DND-41 (cell line): ENCODE measurements at regions not wholly inside any gene's neighbourhood (a gene's known extent, or its start where the extent isn't known, plus 50 kb on each side); places are given as distances from the start of the nearest gene placed in this dataset.
"Not testable (repeated sequence)": the region's sequence is repeated elsewhere in the genome, so short reads cannot be mapped to it uniquely, and the experiment has no call there.

Experiments used
- ATAC-seq: fragments of 200-7000 bp; cut with Tn5 transposase; 3 replicates; pipeline ENCODE4 v1.9.1; 2021; ENCODE audit warnings: low read depth; ENCODE audit not compliant: insufficient read depth
- DNase-seq: peaks from one replicate; pipeline ENCODE4 v3.0.0-alpha.2; 2020
- H2AFZ ChIP-seq: 2 replicates; pipeline ENCODE4 v1.6.0; 2012; ENCODE audit warnings: low read depth, low read length
- H3K27ac ChIP-seq: 2 replicates; pipeline ENCODE4 v1.5.1; 2012; ENCODE audit warnings: low read length, inconsistent platforms
- H3K27me3 ChIP-seq: fragments of 200-600 bp; sonication (generic); 2 replicates; pipeline ENCODE4 v1.6.0; 2012; ENCODE audit warnings: low read length, mild to moderate bottlenecking, inconsistent platforms; ENCODE audit not compliant: insufficient read depth, poor library complexity
- H3K36me3 ChIP-seq: 2 replicates; pipeline ENCODE4 v1.5.1; 2012; ENCODE audit warnings: low read length, inconsistent platforms; ENCODE audit not compliant: insufficient read depth
- H3K4me1 ChIP-seq: 2 replicates; pipeline ENCODE4 v1.5.1; 2012; ENCODE audit warnings: mild to moderate bottlenecking, low read length; ENCODE audit not compliant: insufficient read depth
- H3K4me2 ChIP-seq: 2 replicates; pipeline ENCODE4 v1.6.0; 2012; ENCODE audit warnings: mild to moderate bottlenecking, moderate library complexity, low read length, inconsistent platforms; ENCODE audit not compliant: insufficient read depth
- H3K4me3 ChIP-seq, 2 experiments: fragments of 200-600 bp in 1 of 2; shearing (Covaris generic) in 1 of 2; 2 replicates each; pipeline ENCODE4 v1.5.1; 2012 to 2016; ENCODE audit warnings: inconsistent platforms in 2 of 2, low read length in 2 of 2, mild to moderate bottlenecking in 2 of 2, low read depth in 1 of 2, moderate library complexity in 1 of 2
- H3K79me2 ChIP-seq: 2 replicates; pipeline ENCODE4 v1.6.0; 2012; ENCODE audit warnings: low read length, inconsistent platforms; ENCODE audit not compliant: insufficient read depth
- H3K9ac ChIP-seq: 2 replicates; pipeline ENCODE4 v1.6.0; 2012; ENCODE audit warnings: low read depth, mild to moderate bottlenecking, inconsistent platforms, low read length, moderate library complexity
- H3K9me3 ChIP-seq: 2 replicates; pipeline ENCODE4 v1.5.1; 2012; ENCODE audit warnings: low read length, moderate library complexity, mild to moderate bottlenecking, inconsistent platforms; ENCODE audit not compliant: insufficient read depth, severe bottlenecking
- H4K20me1 ChIP-seq: 2 replicates; pipeline ENCODE4 v1.6.0; 2012; ENCODE audit warnings: low read length; ENCODE audit not compliant: insufficient read depth
- EZH2 ChIP-seq: IDR thresholded peaks from 3 replicates; pipeline ENCODE4 v1.6.1; 2012; ENCODE audit warnings: borderline replicate concordance, low read depth, mild to moderate bottlenecking, moderate library complexity, low read length, inconsistent platforms; ENCODE audit not compliant: severe bottlenecking
- TF ChIP-seq, protein P1 (sequence below): IDR thresholded peaks from 2 replicates; pipeline ENCODE4 v1.5.1; 2012; ENCODE audit warnings: borderline replicate concordance, low read length, moderate library complexity, mild to moderate bottlenecking; ENCODE audit not compliant: poor library complexity, severe bottlenecking; ENCODE audit errors: extremely low read depth

DNA sequence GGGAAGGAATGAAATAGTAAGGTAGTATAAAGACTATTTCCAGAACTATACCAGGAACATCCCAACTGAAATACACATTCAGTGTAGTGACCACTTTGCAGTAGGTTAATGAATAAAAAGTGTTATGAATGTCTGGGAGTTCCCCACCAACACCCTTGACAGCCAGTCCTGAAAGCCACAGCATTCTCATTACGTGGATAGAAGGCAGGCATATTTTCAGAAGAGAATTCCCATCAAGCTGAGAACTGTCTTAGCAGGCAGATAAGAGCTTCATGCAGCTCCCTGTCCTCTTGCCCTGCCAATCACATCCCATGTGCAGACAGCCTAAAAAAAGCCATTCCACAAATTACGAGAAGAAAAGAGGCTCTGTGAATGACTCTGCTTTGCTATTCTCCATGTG, 695.0 kb downstream of the DTWD2 start:
- Histone ChIP-seq H3K36me3 (no peaks in the 10 kb centered on the region), H3K9me3 (no peaks in the 10 kb centered on the region), H3K9ac (no peak overlapping the region), H2AFZ (no peak overlapping the region), H3K4me2 (no peak overlapping the region), H4K20me1 (no peaks in the 10 kb centered on the region), H3K4me3 (no peak overlapping the region), H3K27ac (no peak overlapping the region), H3K27me3 (no peaks in the 10 kb centered on the region), H3K79me2 (no peaks in the 10 kb centered on the region), H3K4me1 (no peaks in the 10 kb centered on the region)
- TF ChIP-seq EZH2, result no peak
- TF ChIP-seq, protein P1, sequence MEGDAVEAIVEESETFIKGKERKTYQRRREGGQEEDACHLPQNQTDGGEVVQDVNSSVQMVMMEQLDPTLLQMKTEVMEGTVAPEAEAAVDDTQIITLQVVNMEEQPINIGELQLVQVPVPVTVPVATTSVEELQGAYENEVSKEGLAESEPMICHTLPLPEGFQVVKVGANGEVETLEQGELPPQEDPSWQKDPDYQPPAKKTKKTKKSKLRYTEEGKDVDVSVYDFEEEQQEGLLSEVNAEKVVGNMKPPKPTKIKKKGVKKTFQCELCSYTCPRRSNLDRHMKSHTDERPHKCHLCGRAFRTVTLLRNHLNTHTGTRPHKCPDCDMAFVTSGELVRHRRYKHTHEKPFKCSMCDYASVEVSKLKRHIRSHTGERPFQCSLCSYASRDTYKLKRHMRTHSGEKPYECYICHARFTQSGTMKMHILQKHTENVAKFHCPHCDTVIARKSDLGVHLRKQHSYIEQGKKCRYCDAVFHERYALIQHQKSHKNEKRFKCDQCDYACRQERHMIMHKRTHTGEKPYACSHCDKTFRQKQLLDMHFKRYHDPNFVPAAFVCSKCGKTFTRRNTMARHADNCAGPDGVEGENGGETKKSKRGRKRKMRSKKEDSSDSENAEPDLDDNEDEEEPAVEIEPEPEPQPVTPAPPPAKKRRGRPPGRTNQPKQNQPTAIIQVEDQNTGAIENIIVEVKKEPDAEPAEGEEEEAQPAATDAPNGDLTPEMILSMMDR, result no peak
- ATAC-seq (no peak), DNase-seq (no peak)

- Histone ChIP-seq H3K9me3 (no peaks in the 10 kb centered on the region), H3K79me2 (no peaks in the 10 kb centered on the region), H3K9ac (no peak overlapping the region), H3K36me3 (no peaks in the 10 kb centered on the region), H4K20me1 (no peaks in the 10 kb centered on the region), H2AFZ (no peak overlapping the region), H3K27me3 (no peaks in the 10 kb centered on the region), H3K4me1 (no peaks in the 10 kb centered on the region), H3K4me2 (no peak overlapping the region), H3K4me3 (no peak overlapping the region), H3K27ac (no peak overlapping the region)
- ATAC-seq, result no peak
- no peak for DNase-seq
- TF ChIP-seq, protein P1, result no peak
- TF ChIP-seq EZH2, result no peak
Observed at GRCh38 chr5:118290204-118290603, 698.1 kb downstream of the DTWD2 start.

DNA sequence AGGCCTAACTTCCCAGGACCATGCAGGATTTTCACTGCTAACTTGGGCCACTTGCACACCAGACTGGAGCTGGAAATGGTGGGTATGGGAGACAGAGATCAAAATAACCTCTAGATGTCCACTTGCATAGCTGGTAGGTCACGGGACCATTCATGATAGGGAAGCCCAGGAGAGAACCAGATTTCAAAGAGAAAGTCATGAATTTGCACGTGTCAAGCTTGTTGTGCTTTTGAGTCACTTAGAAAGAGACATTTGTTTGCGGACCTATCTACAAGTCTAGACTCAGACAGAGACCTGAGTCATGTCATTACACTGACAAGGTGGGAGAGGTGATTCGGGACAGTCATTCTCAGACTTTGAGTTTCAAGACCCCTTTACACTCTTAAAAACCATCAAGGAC, 704.1 kb downstream of the DTWD2 start:
- not testable (repeated sequence) for H3K36me3 ChIP-seq, H3K79me2 ChIP-seq, H3K9me3 ChIP-seq, H3K4me2 ChIP-seq, H3K27ac ChIP-seq, H3K9ac ChIP-seq, H4K20me1 ChIP-seq, H2AFZ ChIP-seq, H3K4me1 ChIP-seq, H3K4me3 ChIP-seq, ATAC-seq, DNase-seq, H3K27me3 ChIP-seq

GRCh38 chr5:118282480-118283038, 705.8 kb downstream of the DTWD2 start:
- H3K4me2 ChIP-seq, H3K79me2 ChIP-seq, ATAC-seq, H3K4me3 ChIP-seq, H2AFZ ChIP-seq, H3K27me3 ChIP-seq, H3K9me3 ChIP-seq, DNase-seq, H4K20me1 ChIP-seq, H3K4me1 ChIP-seq, H3K27ac ChIP-seq, H3K9ac ChIP-seq, H3K36me3 ChIP-seq: not testable (repeated sequence)
